NOMO-1 (cell line): ENCODE measurements at regions not wholly inside any gene's neighbourhood (a gene's known extent, or its start where the extent isn't known, plus 50 kb on each side); places are given as distances from the start of the nearest gene placed in this dataset.
A peak's percentile ranks its signal among the peaks of the same experiment; 100 is the strongest.

ENCODE experiments used
- DNase-seq, 2 experiments: peaks; one replicate each; lab custom pipeline; 2025; ENCODE audit not compliant: unreplicated experiment in 2 of 2; lab: John Stamatoyannopoulos, UW

GRCh38 chr10:71042699-71043098 lies 154.3 kb upstream of the PCBD1 start:
- DNase-seq: no peak

GRCh38 chr10:71043858-71044257 lies 155.5 kb upstream of the PCBD1 start:
- DNase-seq: no peak

- no peak for DNase-seq
Measured at GRCh38 chr10:71044720-71045119, 156.4 kb upstream of the PCBD1 start.

GRCh38 chr10:71045204-71045809 lies 156.9 kb upstream of the PCBD1 start:
- DNase-seq: peak; percentile 87 to 88

- DNase-seq: no peak
Measured at GRCh38 chr10:71045936-71046335, 157.6 kb upstream of the PCBD1 start.

GRCh38 chr10:71046747-71047146 lies 158.4 kb upstream of the PCBD1 start:
- DNase-seq: no peak

- DNase-seq: no peak
Measured at GRCh38 chr10:71048971-71049615, 160.7 kb upstream of the PCBD1 start.

- no peak for DNase-seq
Measured at GRCh38 chr10:71049994-71050393, 161.6 kb upstream of the PCBD1 start.

GRCh38 chr10:71052076-71052660 lies 160.2 kb upstream of the UNC5B start:
- no peak for DNase-seq

GRCh38 chr10:71052708-71053107 lies 159.7 kb upstream of the UNC5B start:
- DNase-seq: no peak

- no peak for DNase-seq
Measured at GRCh38 chr10:71053169-71053895, 159.0 kb upstream of the UNC5B start.

GRCh38 chr10:71058308-71058707 lies 154.1 kb upstream of the UNC5B start:
- DNase-seq: no peak

GRCh38 chr10:71059054-71059818 lies 153.1 kb upstream of the UNC5B start:
- DNase-seq: no peak

- DNase-seq: no peak
Measured at GRCh38 chr10:71059943-71060342, 152.4 kb upstream of the UNC5B start.

GRCh38 chr10:71060476-71061426 lies 151.6 kb upstream of the UNC5B start:
- no peak for DNase-seq

GRCh38 chr10:71061472-71061871 lies 150.9 kb upstream of the UNC5B start:
- DNase-seq: no peak

- no peak for DNase-seq
Measured at GRCh38 chr10:71062156-71062555, 150.2 kb upstream of the UNC5B start.

GRCh38 chr10:71063401-71063800 lies 149.0 kb upstream of the UNC5B start:
- no peak for DNase-seq

GRCh38 chr10:71064413-71065118 lies 147.8 kb upstream of the UNC5B start:
- no peak for DNase-seq
